ENCODE measurements at regions not wholly inside any gene's neighbourhood (a gene's known extent, or its start where the extent isn't known, plus 50 kb on each side); places are given as distances from the start of the nearest gene placed in this dataset.

GRCh38 chr18:3384664-3385563 lies 65.1 kb upstream of the TGIF1 start:
- DNase-seq (no peak), ATAC-seq (no peak)
- WGBS, 3 donors = 75 to 85% (median 76%) methylated on average over 11 of the region's 11 CpGs
- no peak for TF ChIP-seq CTCF (IDR thresholded peaks at IDR 0.05)
- Histone ChIP-seq H3K36me3 (ENCODE audit: insufficient read depth in 1 of 2, low read depth in 1 of 2) (no peaks in the 10 kb centered on the region), H3K4me3 (no peak overlapping the region), H3K27me3 (ENCODE audit: insufficient read depth in 3 of 3, low read length in 2 of 3) (no peaks in the 10 kb centered on the region), H3K27ac (no peak overlapping the region), H3K4me1 (no peaks in the 10 kb centered on the region), H3K9me3 (peaks cover 6% of the 10 kb centered on the region)
- intact Hi-C loops (cut with DNase I) = no loop called here

GRCh38 chr18:3388323-3388722 lies 61.6 kb upstream of the TGIF1 start:
- Histone ChIP-seq H3K27me3 (ENCODE audit: insufficient read depth in 3 of 3, low read length in 2 of 3) (no peaks in the 10 kb centered on the region), H3K36me3 (ENCODE audit: insufficient read depth in 1 of 2, low read depth in 1 of 2) (no peaks in the 10 kb centered on the region), H3K27ac (no peak overlapping the region), H3K4me3 (no peak overlapping the region), H3K9me3 (peaks cover 15% of the 10 kb centered on the region), H3K4me1 (no peaks in the 10 kb centered on the region)
- ATAC-seq (no peak), DNase-seq (no peak)
- no peak for TF ChIP-seq CTCF (IDR thresholded peaks at IDR 0.05)
- intact Hi-C loops (cut with DNase I) = no loop called here
- WGBS, 3 donors = 96 to 97% (median 96%) methylated on average over 1 of the region's 1 CpG

GRCh38 chr18:3388980-3389379 lies 61.0 kb upstream of the TGIF1 start:
- H3K4me3 ChIP-seq = no peak overlapping the region
- intact Hi-C loops (cut with DNase I) = no loop called here
- 65 to 72% (median 65%) methylated on average over 4 of the region's 4 CpGs for WGBS, 3 donors
- DNase-seq (no peak), ATAC-seq (no peak)
- no peaks in the 10 kb centered on the region for H3K36me3 ChIP-seq (ENCODE audit: insufficient read depth in 1 of 2, low read depth in 1 of 2)
- H3K27me3 ChIP-seq (ENCODE audit: insufficient read depth in 3 of 3, low read length in 2 of 3) = no peaks in the 10 kb centered on the region
- peaks cover 15% of the 10 kb centered on the region for H3K9me3 ChIP-seq
- no peaks in the 10 kb centered on the region for H3K4me1 ChIP-seq
- no peak for TF ChIP-seq CTCF (IDR thresholded peaks at IDR 0.05)
- no peak overlapping the region for H3K27ac ChIP-seq

- intact Hi-C loops (cut with DNase I) = no loop called here
- 82 to 86% (median 85%) methylated on average over 3 of the region's 3 CpGs for WGBS, 3 donors
- no peak for ATAC-seq
- Histone ChIP-seq H3K36me3 (ENCODE audit: insufficient read depth in 1 of 2, low read depth in 1 of 2) (no peaks in the 10 kb centered on the region), H3K27me3 (ENCODE audit: insufficient read depth in 3 of 3, low read length in 2 of 3) (no peaks in the 10 kb centered on the region), H3K9me3 (peaks cover 15% of the 10 kb centered on the region), H3K27ac (no peak overlapping the region), H3K4me1 (no peaks in the 10 kb centered on the region), H3K4me3 (no peak overlapping the region)
- TF ChIP-seq CTCF (IDR thresholded peaks at IDR 0.05) = no peak
- DNase-seq = no peak
Observed at GRCh38 chr18:3389977-3390376, 60.0 kb upstream of the TGIF1 start.
